HEK293 (cell line): ENCODE measurements at regions not wholly inside any gene's neighbourhood (a gene's known extent, or its start where the extent isn't known, plus 50 kb on each side); places are given as distances from the start of the nearest gene placed in this dataset.
A peak's percentile ranks its signal among the peaks of the same experiment; 100 is the strongest.

ENCODE experiments used
- CTCF ChIA-PET: fragments of 350-600 bp; formaldehyde crosslinking; extraction: SDS; loops from one replicate; lab custom pipeline; 2021; ENCODE audit warnings: antibody characterized with exemption; lab: Yijun Ruan, JAX
- POLR2A ChIA-PET: fragments of 300-600 bp; formaldehyde crosslinking; extraction: SDS; loops from one replicate; lab custom pipeline; 2020; ENCODE audit warnings: antibody characterized with exemption, inconsistent platforms; lab: Yijun Ruan, JAX
- H3K27ac ChIP-seq: fragments of 200-500 bp; sonication (Bioruptor generic); 2 replicates; pipeline ENCODE4 v1.5.1; 2014; ENCODE audit warnings: low read depth, low read length, control low read depth, inconsistent platforms; ENCODE audit errors: extremely low read depth
- H3K36me3 ChIP-seq, 2 experiments: fragments of 200-500 bp in 1 of 2; sonication (Bioruptor generic) in 1 of 2; 1 replicate in 1 of 2; 2 replicates in 1 of 2; pipeline ENCODE4 v1.5.1; 2014 to 2017; ENCODE audit warnings: inconsistent platforms in 2 of 2, low read length in 2 of 2; ENCODE audit not compliant: control insufficient read depth in 2 of 2, insufficient read depth in 1 of 2
- H3K4me1 ChIP-seq: fragments of 200-500 bp; sonication (Bioruptor generic); 2 replicates; pipeline ENCODE4 v1.5.1; 2014; ENCODE audit warnings: mild to moderate bottlenecking, low read length, inconsistent platforms; ENCODE audit not compliant: control insufficient read depth, insufficient read depth
- H3K4me3 ChIP-seq: 2 replicates; pipeline ENCODE4 v1.5.1; 2011; ENCODE audit warnings: low read depth, mild to moderate bottlenecking, control low read depth, low read length, moderate library complexity
- H3K9me3 ChIP-seq: fragments of 200-500 bp; sonication (Bioruptor generic); 2 replicates; pipeline ENCODE4 v1.5.1; 2014; ENCODE audit warnings: low read depth, low read length, inconsistent platforms; ENCODE audit not compliant: control insufficient read depth, insufficient read depth
- BCL11A ChIP-seq: fragments of 450-650 bp; formaldehyde crosslinking; IDR thresholded peaks from 2 replicates; pipeline ENCODE4 v1.5.1; 2016; ENCODE audit warnings: low read depth, missing biosample characterization, missing genetic modification characterization
- BCL6B ChIP-seq: fragments of 450-650 bp; formaldehyde crosslinking; IDR thresholded peaks from 2 replicates; pipeline ENCODE4 v1.5.1; 2017; ENCODE audit warnings: missing biosample characterization, missing genetic modification characterization
- GFI1B ChIP-seq: fragments of 450-650 bp; formaldehyde crosslinking; IDR thresholded peaks from 2 replicates; pipeline ENCODE4 v1.5.1; 2016; ENCODE audit warnings: missing biosample characterization, missing genetic modification characterization
- HOXC10 ChIP-seq: sonication (generic); formaldehyde crosslinking; IDR thresholded peaks from 2 replicates; pipeline ENCODE4 v1.8.1; 2023; ENCODE audit warnings: mild to moderate bottlenecking, missing genetic modification reagents
- SP2 ChIP-seq: fragments of 450-650 bp; formaldehyde crosslinking; IDR thresholded peaks from 2 replicates; pipeline ENCODE4 v1.5.1; 2016; ENCODE audit warnings: missing biosample characterization, missing genetic modification characterization
- YY1 ChIP-seq: fragments of 450-650 bp; formaldehyde crosslinking; IDR thresholded peaks from 2 replicates; pipeline ENCODE4 v1.5.1; 2018; ENCODE audit warnings: missing biosample characterization, missing genetic modification characterization
- ZBTB21 ChIP-seq: fragments of 450-650 bp; formaldehyde crosslinking; IDR thresholded peaks from 2 replicates; pipeline ENCODE4 v1.5.1; 2017; ENCODE audit warnings: missing biosample characterization, missing genetic modification characterization
- ZBTB48 ChIP-seq: fragments of 450-650 bp; formaldehyde crosslinking; IDR thresholded peaks from 2 replicates; pipeline ENCODE4 v1.5.1; 2016; ENCODE audit warnings: missing biosample characterization, missing genetic modification characterization
- ZIC2 ChIP-seq: fragments of 450-650 bp; formaldehyde crosslinking; IDR thresholded peaks from 2 replicates; pipeline ENCODE4 v1.5.1; 2016; ENCODE audit warnings: missing biosample characterization, missing genetic modification characterization
- ZNF133 ChIP-seq: fragments of 450-650 bp; formaldehyde crosslinking; IDR thresholded peaks from 2 replicates; pipeline ENCODE4 v1.5.1; 2016; ENCODE audit warnings: missing biosample characterization, missing genetic modification characterization
- ZNF169 ChIP-seq: fragments of 450-650 bp; formaldehyde crosslinking; IDR thresholded peaks from 2 replicates; pipeline ENCODE4 v1.5.1; 2016; ENCODE audit warnings: missing biosample characterization, missing genetic modification characterization
- ZNF350 ChIP-seq: fragments of 450-650 bp; formaldehyde crosslinking; IDR thresholded peaks from 2 replicates; pipeline ENCODE4 v1.5.0; 2017; ENCODE audit warnings: missing biosample characterization, mild to moderate bottlenecking, missing genetic modification characterization
- ZNF423 ChIP-seq: fragments of 450-650 bp; formaldehyde crosslinking; IDR thresholded peaks from 2 replicates; pipeline ENCODE4 v1.5.1; 2016; ENCODE audit warnings: missing biosample characterization, missing genetic modification characterization
- ZNF473 ChIP-seq: fragments of 450-650 bp; formaldehyde crosslinking; IDR thresholded peaks from 2 replicates; pipeline ENCODE4 v1.5.1; 2017; ENCODE audit warnings: missing biosample characterization, missing genetic modification characterization
- ZNF521 ChIP-seq: fragments of 450-650 bp; formaldehyde crosslinking; IDR thresholded peaks from 2 replicates; pipeline ENCODE4 v1.5.1; 2017; ENCODE audit warnings: missing biosample characterization, mild to moderate bottlenecking, missing genetic modification characterization
- ZNF529 ChIP-seq: fragments of 450-650 bp; formaldehyde crosslinking; IDR thresholded peaks from 2 replicates; pipeline ENCODE4 v1.5.1; 2017; ENCODE audit warnings: missing genetic modification characterization, missing biosample characterization; ENCODE audit not compliant: insufficient replicate concordance
- ZNF555 ChIP-seq: fragments of 450-650 bp; formaldehyde crosslinking; conservative IDR thresholded peaks from 2 replicates; pipeline ENCODE4 v1.5.1; 2017; ENCODE audit warnings: missing biosample characterization, mild to moderate bottlenecking, missing genetic modification characterization, inconsistent platforms
- ZNF561 ChIP-seq: fragments of 450-650 bp; IDR thresholded peaks from 2 replicates; pipeline ENCODE4 v1.5.1; 2018; ENCODE audit warnings: missing biosample characterization, missing genetic modification characterization, borderline replicate concordance
- ZNF654 ChIP-seq: fragments of 450-650 bp; formaldehyde crosslinking; IDR thresholded peaks from 2 replicates; pipeline ENCODE4 v1.5.1; 2016; ENCODE audit warnings: low read depth, missing biosample characterization, missing genetic modification characterization
- TF ChIP-seq, protein P1 (sequence below): fragments of 450-650 bp; formaldehyde crosslinking; IDR thresholded peaks from 2 replicates; pipeline ENCODE4 v1.5.1; 2016; ENCODE audit warnings: missing biosample characterization, missing genetic modification characterization
- TF ChIP-seq, protein P2 (sequence below): fragments of 450-650 bp; IDR thresholded peaks from 2 replicates; pipeline ENCODE4 v1.5.1; 2018; ENCODE audit warnings: missing biosample characterization, missing genetic modification characterization
- TF ChIP-seq, protein P3 (sequence below): fragments of 450-650 bp; formaldehyde crosslinking; IDR thresholded peaks from 2 replicates; pipeline ENCODE4 v1.5.1; 2016; ENCODE audit warnings: missing biosample characterization, missing genetic modification characterization, low read depth

- Histone ChIP-seq H3K4me1 (peaks cover 6% of the 10 kb centered on the region; the same call in 1 of the 2 replicates), H3K4me3 (no peak overlapping the region), H3K9me3 (no peaks in the 10 kb centered on the region), H3K27ac (no peak overlapping the region), H3K36me3 (no peaks in the 10 kb centered on the region)
- CTCF ChIA-PET = interaction anchor here (0.6 kb wide), 1 partner anchor 98 kb away, joined by 4 read pairs; no protein-coding TSS in a partner anchor
- POLR2A ChIA-PET = no interaction called here
- TF ChIP-seq ZNF350 = no peak
- no peak for TF ChIP-seq HOXC10 (CRISPR knock-in tag)
- no peak for TF ChIP-seq BCL6B
- TF ChIP-seq ZNF654 (tag by site-specific recombination) = no peak
- no peak for TF ChIP-seq SP2
- no peak for TF ChIP-seq ZNF423 (tag by site-specific recombination)
- no peak for TF ChIP-seq ZNF555 (tag by site-specific recombination)
- TF ChIP-seq ZNF133 (tag by site-specific recombination) = no peak
- TF ChIP-seq ZNF473 = no peak
- TF ChIP-seq ZBTB21 (tag by site-specific recombination) = no peak
- TF ChIP-seq, protein P1, sequence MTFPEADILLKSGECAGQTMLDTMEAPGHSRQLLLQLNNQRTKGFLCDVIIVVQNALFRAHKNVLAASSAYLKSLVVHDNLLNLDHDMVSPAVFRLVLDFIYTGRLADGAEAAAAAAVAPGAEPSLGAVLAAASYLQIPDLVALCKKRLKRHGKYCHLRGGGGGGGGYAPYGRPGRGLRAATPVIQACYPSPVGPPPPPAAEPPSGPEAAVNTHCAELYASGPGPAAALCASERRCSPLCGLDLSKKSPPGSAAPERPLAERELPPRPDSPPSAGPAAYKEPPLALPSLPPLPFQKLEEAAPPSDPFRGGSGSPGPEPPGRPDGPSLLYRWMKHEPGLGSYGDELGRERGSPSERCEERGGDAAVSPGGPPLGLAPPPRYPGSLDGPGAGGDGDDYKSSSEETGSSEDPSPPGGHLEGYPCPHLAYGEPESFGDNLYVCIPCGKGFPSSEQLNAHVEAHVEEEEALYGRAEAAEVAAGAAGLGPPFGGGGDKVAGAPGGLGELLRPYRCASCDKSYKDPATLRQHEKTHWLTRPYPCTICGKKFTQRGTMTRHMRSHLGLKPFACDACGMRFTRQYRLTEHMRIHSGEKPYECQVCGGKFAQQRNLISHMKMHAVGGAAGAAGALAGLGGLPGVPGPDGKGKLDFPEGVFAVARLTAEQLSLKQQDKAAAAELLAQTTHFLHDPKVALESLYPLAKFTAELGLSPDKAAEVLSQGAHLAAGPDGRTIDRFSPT = no peak
- no peak for TF ChIP-seq BCL11A (tag by site-specific recombination)
- no peak for TF ChIP-seq ZNF561
- no peak for TF ChIP-seq ZIC2 (tag by site-specific recombination)
- TF ChIP-seq ZBTB48 (tag by site-specific recombination) = no peak
- TF ChIP-seq GFI1B (tag by site-specific recombination) = no peak
Observed at GRCh38 chr20:10987651-10988383, 314.0 kb upstream of the JAG1 start.

GRCh38 chr20:10990625-10991382 lies 317.0 kb upstream of the JAG1 start:
- TF ChIP-seq ZNF169 (tag by site-specific recombination) (no peak), YY1 (no peak), ZNF529 (tag by site-specific recombination) (no peak), ZNF521 (no peak)
- TF ChIP-seq, protein P2, sequence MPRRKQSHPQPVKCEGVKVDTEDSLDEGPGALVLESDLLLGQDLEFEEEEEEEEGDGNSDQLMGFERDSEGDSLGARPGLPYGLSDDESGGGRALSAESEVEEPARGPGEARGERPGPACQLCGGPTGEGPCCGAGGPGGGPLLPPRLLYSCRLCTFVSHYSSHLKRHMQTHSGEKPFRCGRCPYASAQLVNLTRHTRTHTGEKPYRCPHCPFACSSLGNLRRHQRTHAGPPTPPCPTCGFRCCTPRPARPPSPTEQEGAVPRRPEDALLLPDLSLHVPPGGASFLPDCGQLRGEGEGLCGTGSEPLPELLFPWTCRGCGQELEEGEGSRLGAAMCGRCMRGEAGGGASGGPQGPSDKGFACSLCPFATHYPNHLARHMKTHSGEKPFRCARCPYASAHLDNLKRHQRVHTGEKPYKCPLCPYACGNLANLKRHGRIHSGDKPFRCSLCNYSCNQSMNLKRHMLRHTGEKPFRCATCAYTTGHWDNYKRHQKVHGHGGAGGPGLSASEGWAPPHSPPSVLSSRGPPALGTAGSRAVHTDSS (tag by site-specific recombination) = peak; percentile 60
- TF ChIP-seq, protein P3, sequence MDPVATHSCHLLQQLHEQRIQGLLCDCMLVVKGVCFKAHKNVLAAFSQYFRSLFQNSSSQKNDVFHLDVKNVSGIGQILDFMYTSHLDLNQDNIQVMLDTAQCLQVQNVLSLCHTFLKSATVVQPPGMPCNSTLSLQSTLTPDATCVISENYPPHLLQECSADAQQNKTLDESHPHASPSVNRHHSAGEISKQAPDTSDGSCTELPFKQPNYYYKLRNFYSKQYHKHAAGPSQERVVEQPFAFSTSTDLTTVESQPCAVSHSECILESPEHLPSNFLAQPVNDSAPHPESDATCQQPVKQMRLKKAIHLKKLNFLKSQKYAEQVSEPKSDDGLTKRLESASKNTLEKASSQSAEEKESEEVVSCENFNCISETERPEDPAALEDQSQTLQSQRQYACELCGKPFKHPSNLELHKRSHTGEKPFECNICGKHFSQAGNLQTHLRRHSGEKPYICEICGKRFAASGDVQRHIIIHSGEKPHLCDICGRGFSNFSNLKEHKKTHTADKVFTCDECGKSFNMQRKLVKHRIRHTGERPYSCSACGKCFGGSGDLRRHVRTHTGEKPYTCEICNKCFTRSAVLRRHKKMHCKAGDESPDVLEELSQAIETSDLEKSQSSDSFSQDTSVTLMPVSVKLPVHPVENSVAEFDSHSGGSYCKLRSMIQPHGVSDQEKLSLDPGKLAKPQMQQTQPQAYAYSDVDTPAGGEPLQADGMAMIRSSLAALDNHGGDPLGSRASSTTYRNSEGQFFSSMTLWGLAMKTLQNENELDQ (tag by site-specific recombination) = no peak
- ChIA-PET POLR2A (no interaction called here), CTCF (no interaction called here)
- H3K36me3 ChIP-seq = no peaks in the 10 kb centered on the region
- H3K27ac ChIP-seq = no peak overlapping the region
- H3K9me3 ChIP-seq = no peaks in the 10 kb centered on the region
- H3K4me3 ChIP-seq = no peak overlapping the region
- H3K4me1 ChIP-seq = peaks cover 9% of the 10 kb centered on the region; the same call in 1 of the 2 replicates
